GM12872 (cell line): ENCODE measurements at regions not wholly inside any gene's neighbourhood (a gene's known extent, or its start where the extent isn't known, plus 50 kb on each side); places are given as distances from the start of the nearest gene placed in this dataset.

ENCODE experiments used
- TF ChIP-seq, protein P1 (sequence below): IDR thresholded peaks from 3 replicates; pipeline ENCODE4 v1.5.1; 2011; ENCODE audit warnings: low read depth, mild to moderate bottlenecking, low read length, moderate library complexity; ENCODE audit not compliant: insufficient read depth

DNA sequence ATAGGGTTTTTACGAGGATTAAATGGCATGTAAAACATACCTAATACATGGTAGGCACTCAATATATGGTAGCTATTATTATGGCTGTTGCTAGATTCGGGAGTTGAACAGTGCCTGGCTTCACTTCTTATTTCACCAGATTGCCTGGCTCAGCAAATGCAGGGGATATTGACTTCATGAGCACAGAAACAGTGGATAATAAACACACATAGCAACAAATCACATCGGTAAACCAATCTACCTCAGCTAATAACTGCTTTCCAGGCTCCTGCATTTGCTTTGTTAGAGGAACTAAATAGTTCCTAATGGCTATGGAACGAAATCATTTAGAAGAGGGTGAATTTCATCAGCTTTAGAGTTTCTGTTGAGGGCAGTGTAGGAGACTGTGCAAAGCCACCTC, 105.2 kb upstream of the TMCC3 start:
- TF ChIP-seq, protein P1, sequence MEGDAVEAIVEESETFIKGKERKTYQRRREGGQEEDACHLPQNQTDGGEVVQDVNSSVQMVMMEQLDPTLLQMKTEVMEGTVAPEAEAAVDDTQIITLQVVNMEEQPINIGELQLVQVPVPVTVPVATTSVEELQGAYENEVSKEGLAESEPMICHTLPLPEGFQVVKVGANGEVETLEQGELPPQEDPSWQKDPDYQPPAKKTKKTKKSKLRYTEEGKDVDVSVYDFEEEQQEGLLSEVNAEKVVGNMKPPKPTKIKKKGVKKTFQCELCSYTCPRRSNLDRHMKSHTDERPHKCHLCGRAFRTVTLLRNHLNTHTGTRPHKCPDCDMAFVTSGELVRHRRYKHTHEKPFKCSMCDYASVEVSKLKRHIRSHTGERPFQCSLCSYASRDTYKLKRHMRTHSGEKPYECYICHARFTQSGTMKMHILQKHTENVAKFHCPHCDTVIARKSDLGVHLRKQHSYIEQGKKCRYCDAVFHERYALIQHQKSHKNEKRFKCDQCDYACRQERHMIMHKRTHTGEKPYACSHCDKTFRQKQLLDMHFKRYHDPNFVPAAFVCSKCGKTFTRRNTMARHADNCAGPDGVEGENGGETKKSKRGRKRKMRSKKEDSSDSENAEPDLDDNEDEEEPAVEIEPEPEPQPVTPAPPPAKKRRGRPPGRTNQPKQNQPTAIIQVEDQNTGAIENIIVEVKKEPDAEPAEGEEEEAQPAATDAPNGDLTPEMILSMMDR: no peak

DNA sequence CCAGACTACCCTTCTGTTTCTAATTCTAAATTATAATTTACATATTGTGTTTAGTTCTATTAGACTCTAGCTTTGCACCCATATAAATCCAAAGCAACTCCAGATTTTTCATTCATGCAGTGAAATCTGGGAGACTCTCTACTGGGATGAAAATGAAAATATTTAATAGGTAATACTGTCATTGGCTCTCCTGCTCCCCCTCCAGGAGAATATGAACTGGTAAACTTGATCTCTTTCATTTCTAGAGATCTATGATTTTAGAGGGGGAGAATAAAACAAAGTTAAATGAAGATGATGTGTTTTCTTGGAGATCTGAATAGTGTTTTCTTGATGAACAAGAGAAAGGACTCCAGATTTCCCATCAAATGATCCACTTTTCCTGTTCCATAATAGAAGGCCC, 104.3 kb upstream of the TMCC3 start:
- TF ChIP-seq, protein P1: no peak

GRCh38 chr12:94753036-94753679, 102.8 kb upstream of the TMCC3 start:
- TF ChIP-seq, protein P1: no peak

DNA sequence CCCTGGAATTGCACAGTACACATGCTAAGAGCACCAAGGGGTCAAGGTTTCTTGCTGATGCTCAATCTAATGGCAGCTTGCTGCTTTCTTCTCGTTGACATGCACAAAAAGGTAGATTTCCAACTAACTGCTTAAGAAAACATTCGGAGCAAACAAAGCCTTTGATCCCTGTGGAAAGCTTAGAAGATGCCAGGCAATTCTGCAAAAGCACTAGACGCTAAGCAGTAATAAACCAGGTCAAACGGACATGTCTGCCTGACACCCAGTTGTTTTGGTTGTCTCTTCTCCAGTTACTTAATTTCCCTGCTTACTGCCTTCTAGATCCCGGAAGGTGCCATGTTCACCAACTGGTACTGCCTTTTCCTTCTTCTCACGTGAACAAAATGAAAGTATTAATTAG, 100.5 kb upstream of the TMCC3 start:
- TF ChIP-seq, protein P1: no peak

DNA sequence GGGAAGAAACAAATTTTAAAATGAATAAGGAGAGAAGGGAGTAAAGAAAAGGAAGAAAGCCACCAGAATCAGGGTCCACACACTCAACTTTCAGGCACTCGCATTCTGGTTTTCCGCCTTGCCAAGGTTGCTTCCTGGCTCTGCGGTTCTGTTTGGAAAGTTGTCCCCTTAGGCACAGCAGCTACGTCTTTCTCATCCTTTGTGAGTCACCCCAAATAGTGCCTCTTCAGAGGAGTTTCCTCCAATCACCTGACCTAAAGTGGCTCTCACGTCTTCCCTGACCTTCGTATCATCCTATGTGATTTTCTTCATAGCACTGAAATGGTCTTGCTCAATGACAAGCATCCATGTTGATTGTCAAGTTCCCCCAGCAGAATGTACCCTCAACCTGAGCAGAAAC, 99.5 kb upstream of the TMCC3 start:
- TF ChIP-seq, protein P1: no peak

- TF ChIP-seq, protein P1: no peak
These were observed 99.1 kb upstream of the TMCC3 start for GRCh38 chr12:94749455-94749854.

GRCh38 chr12:94748726-94749421, 98.5 kb upstream of the TMCC3 start:
- TF ChIP-seq, protein P1: no peak
